WTC11 (cell line): ENCODE measurements at regions not wholly inside any gene's neighbourhood (a gene's known extent, or its start where the extent isn't known, plus 50 kb on each side); places are given as distances from the start of the nearest gene placed in this dataset.
"Not testable (repeated sequence)": the region's sequence is repeated elsewhere in the genome, so short reads cannot be mapped to it uniquely, and the experiment has no call there.

Experiments
- CDX4 ChIP-seq: fragments of 250-450 bp; sonication (Bioruptor Pico); IDR thresholded peaks from 2 replicates; pipeline ENCODE4 v1.9.0; 2021; ENCODE audit warnings: moderate library complexity, mild to moderate bottlenecking, inconsistent platforms, borderline replicate concordance
- RORB ChIP-seq: fragments of 250-450 bp; sonication (Bioruptor Pico); IDR thresholded peaks from 2 replicates; pipeline ENCODE4 v1.9.0; 2021; ENCODE audit warnings: mild to moderate bottlenecking
- TP53 ChIP-seq: sonication (generic); formaldehyde crosslinking; IDR thresholded peaks from 2 replicates; pipeline ENCODE4 v1.8.1; 2023; ENCODE audit warnings: mild to moderate bottlenecking, missing genetic modification reagents

GRCh38 chr11:106531648-106532047 lies 454.2 kb downstream of the AASDHPPT start:
- TF ChIP-seq CDX4, TP53, RORB (CRISPR knock-in tag): not testable (repeated sequence)
